HepG2 (cell line): ENCODE measurements at regions not wholly inside any gene's neighbourhood (a gene's known extent, or its start where the extent isn't known, plus 50 kb on each side); places are given as distances from the start of the nearest gene placed in this dataset.

Source experiments
- BCL3 ChIP-seq: sonication (generic); formaldehyde crosslinking; IDR thresholded peaks from 2 replicates; pipeline ENCODE4 v1.5.1; 2020; ENCODE audit warnings: mild to moderate bottlenecking, missing genetic modification reagents, moderate library complexity
- CHCHD3 ChIP-seq: sonication (generic); formaldehyde crosslinking; IDR thresholded peaks from 2 replicates; pipeline ENCODE4 v1.8.0; 2022; ENCODE audit warnings: mild to moderate bottlenecking, missing genetic modification reagents, moderate library complexity
- GTF2F1 ChIP-seq: fragments of 150-350 bp; IDR thresholded peaks from 2 replicates; pipeline ENCODE4 v1.6.1; 2014; ENCODE audit warnings: low read length
- KDM2A ChIP-seq: sonication (generic); formaldehyde crosslinking; IDR thresholded peaks from 2 replicates; pipeline ENCODE4 v1.4.0; 2020; ENCODE audit warnings: low read depth, missing genetic modification reagents, borderline replicate concordance
- MTF1 ChIP-seq: sonication (generic); formaldehyde crosslinking; IDR thresholded peaks from 2 replicates; pipeline ENCODE4 v1.5.0; 2020; ENCODE audit warnings: missing genetic modification reagents
- RFX5 ChIP-seq: IDR thresholded peaks from 2 replicates; pipeline ENCODE4 v1.6.1; 2011; ENCODE audit warnings: low read depth, low read length, improper control_type of control experiment
- ZNF143 ChIP-seq: sonication (generic); formaldehyde crosslinking; IDR thresholded peaks from 2 replicates; pipeline ENCODE4 v1.4.0; 2020; ENCODE audit warnings: missing genetic modification reagents
- ZNF232 ChIP-seq: sonication (generic); formaldehyde crosslinking; IDR thresholded peaks from 2 replicates; pipeline ENCODE4 v1.4.0; 2020; ENCODE audit warnings: missing genetic modification reagents, borderline replicate concordance
- ZNF768 ChIP-seq: sonication (generic); formaldehyde crosslinking; IDR thresholded peaks from 2 replicates; pipeline ENCODE4 v1.4.0; 2020; ENCODE audit warnings: missing genetic modification reagents
- ZNF780A ChIP-seq: sonication (generic); formaldehyde crosslinking; IDR thresholded peaks from 2 replicates; pipeline ENCODE4 v1.8.0; 2022; ENCODE audit warnings: mild to moderate bottlenecking, missing genetic modification reagents, moderate library complexity
- ZNF788 ChIP-seq: sonication (generic); formaldehyde crosslinking; IDR thresholded peaks from 2 replicates; pipeline ENCODE4 v1.5.0; 2020; ENCODE audit warnings: mild to moderate bottlenecking, missing genetic modification reagents, borderline replicate concordance
- TF ChIP-seq, protein P1 (sequence below): sonication (generic); formaldehyde crosslinking; IDR thresholded peaks from 2 replicates; pipeline ENCODE4 v1.4.0; 2020; ENCODE audit warnings: missing genetic modification reagents

DNA sequence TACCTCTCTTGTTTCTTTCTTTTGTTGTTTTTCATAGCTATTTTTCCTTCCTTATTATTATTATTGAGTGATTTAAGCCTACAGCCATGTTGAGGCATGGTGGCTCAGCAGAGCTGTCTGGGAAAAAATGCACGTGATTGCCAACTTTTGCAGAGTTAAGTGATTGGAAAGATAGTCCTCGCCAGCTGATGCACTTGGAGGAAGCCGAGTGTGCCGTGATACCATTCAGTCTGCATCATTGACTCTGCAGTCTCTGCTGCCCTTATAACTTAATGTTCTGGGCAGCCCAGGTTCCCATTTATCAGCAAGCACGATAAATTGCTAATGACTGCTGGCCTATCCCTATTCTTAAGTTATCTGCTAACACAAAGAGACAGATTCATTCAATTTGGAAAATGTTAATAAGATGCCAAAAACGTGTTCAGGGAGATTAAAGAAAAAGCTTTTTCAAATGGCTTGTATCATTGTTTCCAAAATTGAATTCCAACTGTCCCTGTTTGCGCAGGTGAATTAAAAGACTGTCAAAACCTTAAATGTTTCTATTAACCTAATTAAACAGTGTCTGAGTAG is 232.9 kb upstream of the NPY start:
- TF ChIP-seq ZNF780A (CRISPR knock-in tag) (no peak), ZNF788 (no peak), MTF1 (CRISPR knock-in tag) (no peak), ZNF768 (CRISPR knock-in tag) (no peak), BCL3 (CRISPR knock-in tag) (no peak), ZNF232 (no peak), KDM2A (CRISPR knock-in tag) (no peak), GTF2F1 (no peak), CHCHD3 (CRISPR knock-in tag) (no peak), ZNF143 (CRISPR knock-in tag) (no peak), RFX5 (no peak)
- TF ChIP-seq, protein P1, sequence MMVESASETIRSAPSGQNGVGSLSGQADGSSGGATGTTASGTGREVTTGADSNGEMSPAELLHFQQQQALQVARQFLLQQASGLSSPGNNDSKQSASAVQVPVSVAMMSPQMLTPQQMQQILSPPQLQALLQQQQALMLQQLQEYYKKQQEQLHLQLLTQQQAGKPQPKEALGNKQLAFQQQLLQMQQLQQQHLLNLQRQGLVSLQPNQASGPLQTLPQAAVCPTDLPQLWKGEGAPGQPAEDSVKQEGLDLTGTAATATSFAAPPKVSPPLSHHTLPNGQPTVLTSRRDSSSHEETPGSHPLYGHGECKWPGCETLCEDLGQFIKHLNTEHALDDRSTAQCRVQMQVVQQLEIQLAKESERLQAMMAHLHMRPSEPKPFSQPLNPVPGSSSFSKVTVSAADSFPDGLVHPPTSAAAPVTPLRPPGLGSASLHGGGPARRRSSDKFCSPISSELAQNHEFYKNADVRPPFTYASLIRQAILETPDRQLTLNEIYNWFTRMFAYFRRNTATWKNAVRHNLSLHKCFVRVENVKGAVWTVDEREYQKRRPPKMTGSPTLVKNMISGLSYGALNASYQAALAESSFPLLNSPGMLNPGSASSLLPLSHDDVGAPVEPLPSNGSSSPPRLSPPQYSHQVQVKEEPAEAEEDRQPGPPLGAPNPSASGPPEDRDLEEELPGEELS (CRISPR knock-in tag), result no peak
